Medulla oblongata (tissue), 1 donor: ENCODE measurements at regions not wholly inside any gene's neighbourhood (a gene's known extent, or its start where the extent isn't known, plus 50 kb on each side); places are given as distances from the start of the nearest gene placed in this dataset.

Experiments
- DNase-seq: peaks from one replicate; pipeline ENCODE4 v3.0.0-alpha.2; 2015; ENCODE audit errors: extremely low spot score

- no peak for DNase-seq
These were observed 122.3 kb downstream of the RPS12 start for GRCh38 chr6:132936646-132937045.

DNA sequence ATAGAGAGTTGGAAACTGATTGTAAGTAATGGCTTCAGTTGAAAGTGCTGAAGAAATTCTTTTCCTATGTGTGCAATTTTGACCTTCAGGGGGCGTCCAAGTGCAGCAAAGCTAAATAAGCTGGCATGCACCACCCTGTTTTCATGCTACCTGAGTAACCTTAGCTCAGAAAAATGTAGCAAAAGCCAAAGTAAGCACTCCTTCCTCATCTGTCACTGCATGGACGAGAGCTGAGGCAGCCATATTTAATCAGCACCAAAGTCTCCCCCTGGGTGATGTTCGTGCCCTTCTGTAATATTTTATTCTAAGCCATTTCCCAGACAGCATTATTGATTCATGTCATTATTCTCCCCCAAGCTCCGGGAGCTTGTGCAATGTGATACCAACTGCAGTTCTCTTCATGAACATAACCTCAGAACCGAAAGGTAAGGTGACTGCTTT, 123.1 kb downstream of the RPS12 start:
- DNase-seq: peak; percentile 62

DNA sequence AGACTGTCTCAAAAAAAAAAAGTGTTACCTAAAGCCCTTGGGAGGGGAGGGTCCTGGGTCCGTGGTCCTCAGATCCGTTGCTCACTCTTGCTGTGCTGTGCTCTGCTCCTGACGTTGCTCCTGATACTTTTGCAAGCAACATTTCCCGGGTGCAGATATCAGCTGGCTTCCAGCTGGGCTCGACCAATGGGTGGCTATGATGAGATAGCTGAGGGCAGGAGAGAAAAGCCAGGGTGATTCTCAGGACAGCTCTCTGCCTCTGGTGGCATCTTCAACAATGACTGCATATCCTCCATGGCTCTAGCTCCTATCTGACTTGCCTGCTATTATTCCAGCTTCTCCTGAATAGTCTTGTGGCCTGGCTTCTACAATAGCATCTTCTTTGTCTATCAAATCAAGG, 134.5 kb downstream of the RPS12 start:
- no peak for DNase-seq

DNA sequence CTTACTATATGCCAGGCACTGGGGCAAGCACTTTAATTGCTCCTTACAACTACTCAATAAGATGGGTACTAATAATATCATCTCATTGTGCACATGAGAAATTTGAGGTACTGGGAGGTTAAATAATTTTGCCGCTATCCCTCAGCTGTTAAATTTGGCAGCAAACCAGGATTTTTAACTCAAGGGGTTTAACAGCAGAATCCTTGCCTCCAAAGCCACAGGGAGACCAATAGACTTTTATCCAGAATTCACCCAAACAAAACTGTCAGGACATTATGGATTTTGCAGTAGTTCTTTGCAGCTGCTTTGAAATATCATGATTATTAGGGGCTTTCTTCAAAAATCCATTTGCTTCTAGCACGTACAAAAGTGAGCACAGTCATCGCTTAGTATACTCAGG, 136.2 kb downstream of the RPS12 start:
- no peak for DNase-seq

DNA sequence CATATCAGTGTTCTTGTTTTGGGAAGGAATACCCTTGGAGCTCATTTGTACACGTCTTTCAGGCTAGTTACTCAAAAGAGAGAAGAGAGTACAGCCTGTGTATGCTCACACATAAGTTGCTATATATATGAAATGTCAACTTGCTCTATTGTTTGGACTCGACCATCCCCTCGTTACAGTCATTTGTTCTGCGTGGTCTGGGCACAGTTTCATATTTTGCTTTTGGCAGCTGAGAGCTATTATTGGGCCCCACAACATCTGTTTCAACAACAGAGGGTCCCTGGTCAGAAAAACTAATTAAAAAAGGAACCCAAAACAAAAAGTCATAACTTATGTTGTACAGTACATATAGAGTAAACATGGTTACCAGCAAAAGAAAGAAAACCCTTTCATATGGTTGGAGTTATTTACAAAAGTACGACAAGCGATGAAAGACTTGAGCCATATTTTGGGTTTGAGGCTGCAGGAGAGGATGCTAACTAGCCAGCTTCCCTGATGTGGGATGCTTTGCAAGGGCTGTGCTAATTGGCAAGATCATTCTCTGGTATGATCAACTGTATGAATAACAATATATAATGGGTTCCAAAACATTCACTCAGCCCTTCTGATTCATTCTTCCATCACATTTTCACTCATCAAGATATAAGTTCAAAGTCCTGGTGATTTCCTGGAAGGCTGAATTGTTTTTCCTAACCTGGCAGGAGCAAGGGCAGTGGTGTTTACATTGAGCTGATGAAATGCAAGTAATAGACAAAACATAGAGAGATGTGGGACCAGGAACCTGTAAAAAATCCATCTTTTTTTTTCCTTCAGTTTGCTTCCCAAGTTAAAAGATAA, 137.9 kb downstream of the RPS12 start:
- no peak for DNase-seq

DNA sequence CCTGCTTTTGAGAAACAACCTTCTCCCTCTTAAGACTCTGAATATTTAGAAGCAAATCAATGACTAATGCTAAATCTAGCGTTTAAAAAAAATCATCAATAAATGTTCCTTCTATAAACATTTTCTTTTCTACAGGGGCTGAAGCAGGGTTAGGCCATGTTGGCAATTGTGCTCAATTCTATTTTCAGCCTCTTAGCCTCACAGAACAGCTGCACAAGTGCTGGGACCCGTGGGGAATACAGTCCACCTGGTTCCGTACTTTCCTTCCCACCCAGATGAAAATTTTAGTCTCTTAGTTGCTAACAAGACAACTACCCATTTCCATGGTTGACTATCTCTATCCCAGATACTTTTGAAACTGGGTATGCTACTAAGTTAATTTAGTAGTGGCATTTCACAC, 138.6 kb downstream of the RPS12 start:
- DNase-seq: no peak

GRCh38 chr6:132954222-132954621, 139.9 kb downstream of the RPS12 start:
- DNase-seq: no peak

DNA sequence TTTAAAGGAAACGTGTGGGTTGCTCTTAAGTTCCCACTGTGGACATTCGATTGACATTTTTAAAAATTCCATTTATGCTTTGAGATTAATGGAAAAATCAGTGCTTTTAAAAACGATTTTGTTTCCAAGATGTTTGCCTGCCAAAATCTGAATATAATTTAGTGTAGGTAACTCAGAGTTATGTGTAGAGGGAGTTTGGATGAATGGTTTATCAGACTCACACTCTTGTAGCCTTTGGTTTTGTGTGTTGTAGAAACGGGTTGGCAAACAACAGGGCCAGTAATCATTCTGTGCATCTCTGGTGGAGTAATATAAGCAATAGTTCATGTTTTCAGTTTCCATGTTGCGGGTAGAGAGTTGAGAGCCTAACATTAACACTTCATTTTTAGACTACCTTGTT, 140.6 kb downstream of the RPS12 start:
- DNase-seq: no peak

- no peak for DNase-seq
These were observed 145.4 kb downstream of the RPS12 start for GRCh38 chr6:132959639-132960326.

DNA sequence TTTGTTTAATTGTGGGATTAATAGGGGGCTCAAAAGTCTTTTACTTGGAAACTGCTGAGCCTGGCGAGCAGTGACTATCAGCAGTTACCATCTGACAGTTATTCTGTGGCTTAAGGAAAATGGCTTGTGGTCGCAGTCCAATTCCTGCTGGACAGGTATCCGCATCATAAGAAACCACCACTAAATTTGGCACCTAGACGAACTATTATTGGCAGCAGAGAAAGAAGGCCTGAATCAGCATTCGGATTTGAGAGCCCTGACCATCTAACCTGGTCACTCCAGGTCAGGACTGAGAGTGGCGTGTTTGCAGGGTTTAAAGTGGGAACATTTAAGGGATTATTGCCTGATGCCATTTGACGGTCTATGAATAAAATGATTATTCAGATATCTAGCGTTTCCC, 146.4 kb downstream of the RPS12 start:
- no peak for DNase-seq

- DNase-seq: no peak
These were observed 146.8 kb downstream of the RPS12 start for GRCh38 chr6:132961122-132961521.

DNA sequence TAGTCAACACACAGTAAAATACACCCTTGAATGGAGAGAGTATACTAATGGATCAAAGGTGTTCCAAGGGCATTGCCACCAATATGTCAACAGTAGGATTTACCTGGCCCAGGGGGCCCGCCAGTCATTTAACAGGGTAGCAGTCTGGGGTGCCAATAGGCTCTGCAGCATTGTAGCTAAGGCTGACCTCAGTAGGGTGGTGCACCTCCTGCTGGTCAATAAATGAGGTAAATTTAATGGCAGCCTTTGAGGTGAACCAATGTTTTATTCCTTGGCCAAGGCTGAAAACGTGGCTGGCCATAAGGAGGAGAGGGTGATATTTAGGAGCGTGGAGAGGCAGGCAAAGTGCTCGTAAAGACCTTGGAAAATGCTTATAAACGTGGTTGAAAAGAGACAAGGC, 147.2 kb downstream of the RPS12 start:
- no peak for DNase-seq

- DNase-seq: peak; percentile 56
These were observed 148.8 kb downstream of the RPS12 start for GRCh38 chr6:132962936-132963868.

DNA sequence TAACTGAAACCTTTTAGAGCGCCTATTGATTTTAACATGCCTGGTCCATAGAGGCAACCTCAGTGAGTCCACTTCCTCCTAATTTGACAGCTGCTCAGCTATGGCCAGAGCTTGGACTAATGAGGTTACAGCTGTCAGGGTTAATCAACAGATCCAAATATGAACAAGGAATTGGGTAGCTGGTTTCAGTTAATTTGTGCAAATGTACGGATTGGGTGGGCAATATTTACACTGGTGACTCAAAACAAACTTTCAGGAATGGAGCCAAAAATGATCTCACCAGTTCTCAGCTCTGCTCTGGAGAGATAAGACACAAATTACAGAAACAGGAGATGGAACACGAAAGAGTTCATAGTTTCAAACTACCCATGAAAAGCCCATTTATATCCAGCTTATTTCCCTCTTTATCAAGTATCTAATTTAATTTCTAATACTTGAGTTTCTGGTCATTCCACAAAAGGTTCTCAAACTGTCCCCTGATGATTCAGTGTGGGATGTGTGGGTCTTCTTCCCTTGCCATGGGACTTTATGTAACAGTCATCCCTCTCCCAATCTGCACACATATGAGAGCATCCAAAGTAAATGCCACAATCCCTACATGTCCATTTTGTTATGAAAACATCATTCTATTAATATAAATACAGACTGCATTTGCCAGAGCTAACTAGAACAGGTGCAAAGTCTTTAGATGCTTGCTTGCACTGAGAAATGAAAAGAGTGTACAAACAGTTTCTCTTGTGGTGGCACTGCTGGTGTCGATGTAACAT, 149.9 kb downstream of the RPS12 start:
- no peak for DNase-seq

DNA sequence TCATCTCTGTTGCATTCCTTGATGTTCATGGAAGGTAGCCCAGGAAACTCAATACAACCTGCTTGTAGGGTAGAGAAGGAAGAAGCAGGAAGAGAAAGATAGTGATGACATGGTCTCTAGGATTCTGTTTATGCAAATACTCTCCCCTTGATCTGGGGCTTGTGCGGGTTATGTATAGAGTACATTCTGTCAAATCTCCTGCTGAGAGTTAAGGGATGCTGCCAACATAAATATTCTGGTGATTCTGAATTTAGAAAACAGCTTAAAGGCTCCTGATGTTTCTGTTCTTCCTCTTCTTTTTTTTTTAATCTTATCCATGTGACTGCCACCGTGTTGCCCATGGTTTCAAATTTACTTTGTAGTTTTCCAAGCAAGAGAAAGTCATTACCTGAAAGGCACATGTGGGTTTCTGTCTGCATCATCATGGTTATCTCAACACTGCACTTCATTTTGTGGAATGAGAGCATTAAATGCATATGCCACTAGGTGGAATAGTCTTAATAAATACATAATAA, 150.6 kb downstream of the RPS12 start:
- no peak for DNase-seq

DNA sequence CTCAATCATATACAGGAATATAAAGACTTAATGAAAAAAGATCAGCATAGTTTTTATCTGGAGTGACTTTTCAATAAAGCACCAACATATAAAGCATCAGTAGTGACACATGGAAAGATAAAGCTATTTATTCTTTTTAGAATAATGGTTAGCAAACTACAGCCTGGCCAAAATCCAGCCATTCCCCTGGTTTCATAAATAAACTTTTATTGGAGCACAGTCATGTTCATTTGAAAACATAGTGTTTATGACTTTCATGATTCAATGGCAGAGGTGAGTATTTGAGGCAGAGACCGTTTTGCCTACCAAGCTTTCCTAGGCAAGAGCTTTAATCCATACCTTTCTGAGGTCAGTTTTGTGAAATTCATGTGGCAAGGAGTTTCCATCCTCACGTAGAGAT, 153.5 kb downstream of the RPS12 start:
- no peak for DNase-seq

GRCh38 chr6:132968419-132968950, 154.1 kb downstream of the RPS12 start:
- no peak for DNase-seq

- DNase-seq: no peak
These were observed 154.8 kb downstream of the RPS12 start for GRCh38 chr6:132969196-132969595.

DNA sequence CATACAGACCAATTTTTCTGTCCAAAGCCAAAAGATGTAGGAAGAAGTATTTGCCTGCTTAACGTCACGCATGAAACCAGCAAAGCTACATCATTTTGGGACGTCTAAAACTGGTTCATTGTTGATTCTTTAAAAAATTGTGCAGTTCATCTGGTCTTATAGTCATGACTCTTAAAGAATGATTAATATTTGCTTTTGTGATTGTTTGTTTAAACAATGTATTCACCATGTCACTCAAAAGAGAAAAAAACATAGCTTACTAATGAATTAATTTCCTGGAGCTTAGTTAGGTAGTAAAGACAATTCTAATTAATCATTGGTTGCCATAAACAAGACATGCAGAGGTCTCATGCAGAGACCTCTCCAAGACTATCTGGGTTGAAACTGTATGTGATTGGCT, 157.3 kb downstream of the RPS12 start:
- no peak for DNase-seq

DNA sequence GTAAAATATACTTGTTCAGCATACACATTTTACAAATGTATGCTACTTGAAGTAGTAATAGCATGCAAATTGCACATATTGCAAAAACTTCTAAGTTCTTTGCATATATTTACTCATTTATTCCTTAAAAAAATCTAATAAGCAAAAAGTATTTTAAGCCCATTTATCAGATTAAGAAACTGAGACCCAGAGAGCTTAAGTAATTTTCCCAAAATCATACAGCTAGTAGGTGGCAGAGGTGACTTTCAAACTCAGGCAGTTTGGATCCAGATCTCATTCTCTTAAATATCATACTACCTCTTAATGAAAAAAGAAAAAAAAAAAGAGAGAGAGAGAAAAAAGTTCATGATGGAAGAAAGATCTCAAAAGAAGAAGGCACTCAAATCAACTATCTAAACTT, 157.9 kb downstream of the RPS12 start:
- no peak for DNase-seq

GRCh38 chr6:132972971-132973370, 158.6 kb downstream of the RPS12 start:
- no peak for DNase-seq
